NB4 (cell line): ENCODE measurements at regions not wholly inside any gene's neighbourhood (a gene's known extent, or its start where the extent isn't known, plus 50 kb on each side); places are given as distances from the start of the nearest gene placed in this dataset.

Experiments
- MAX ChIP-seq: IDR thresholded peaks from 2 replicates; pipeline ENCODE4 v1.6.1; 2011; ENCODE audit warnings: low read depth, low read length
- MYC ChIP-seq: IDR thresholded peaks from 2 replicates; pipeline ENCODE4 v1.6.1; 2011; ENCODE audit warnings: low read depth, low read length
- POLR2A ChIP-seq: IDR thresholded peaks from 2 replicates; pipeline ENCODE4 v1.6.1; 2011; ENCODE audit warnings: mild to moderate bottlenecking; ENCODE audit not compliant: insufficient read length; ENCODE audit errors: extremely low read depth
- TF ChIP-seq, protein P1 (sequence below): IDR thresholded peaks from one replicate; pipeline ENCODE4 v1.5.1; 2012; ENCODE audit warnings: low read depth, low read length

DNA sequence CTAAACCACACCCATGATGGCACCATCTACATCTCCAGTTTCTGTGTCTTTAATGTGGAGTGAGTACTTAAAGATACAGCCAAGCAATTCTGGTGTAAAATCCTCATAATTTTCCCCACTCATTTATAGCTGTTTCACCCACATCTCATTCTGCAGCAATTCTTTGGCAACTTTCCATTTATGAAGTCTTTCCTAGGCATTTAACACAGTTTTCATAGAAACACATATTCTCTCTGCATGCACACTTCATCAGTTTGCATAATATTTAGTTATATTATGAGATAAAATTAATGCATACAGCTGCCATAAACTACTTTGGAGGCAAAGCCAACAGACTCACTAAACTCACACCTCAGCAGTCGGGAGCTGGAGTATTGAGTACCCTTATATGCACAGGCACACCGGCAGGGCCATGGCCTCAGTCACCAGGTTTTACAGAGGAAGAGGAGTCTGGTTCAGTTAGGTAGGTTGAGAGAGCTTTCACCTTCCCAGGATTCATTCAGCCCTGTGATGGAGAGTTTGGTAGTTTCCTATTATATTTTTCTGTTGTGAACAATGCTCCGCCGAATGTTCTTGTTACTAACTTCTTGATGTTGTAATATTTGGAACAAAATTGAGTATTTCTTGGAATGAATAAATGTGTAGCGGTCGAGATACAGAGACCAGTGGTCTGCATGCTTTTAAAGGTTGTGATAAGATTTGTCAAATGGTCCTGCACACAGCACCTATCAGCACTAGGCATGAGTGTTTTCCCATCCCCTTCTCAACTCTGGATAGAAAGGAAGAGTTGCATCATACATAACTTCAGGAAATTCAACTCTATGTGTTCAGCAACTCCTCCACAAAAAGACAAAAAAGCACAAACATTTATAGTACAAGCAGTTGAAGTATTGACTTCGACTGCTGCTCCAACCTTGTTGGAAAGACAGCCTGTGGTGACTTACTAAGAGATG, 123.5 kb downstream of the TTC8 start:
- TF ChIP-seq, protein P1, sequence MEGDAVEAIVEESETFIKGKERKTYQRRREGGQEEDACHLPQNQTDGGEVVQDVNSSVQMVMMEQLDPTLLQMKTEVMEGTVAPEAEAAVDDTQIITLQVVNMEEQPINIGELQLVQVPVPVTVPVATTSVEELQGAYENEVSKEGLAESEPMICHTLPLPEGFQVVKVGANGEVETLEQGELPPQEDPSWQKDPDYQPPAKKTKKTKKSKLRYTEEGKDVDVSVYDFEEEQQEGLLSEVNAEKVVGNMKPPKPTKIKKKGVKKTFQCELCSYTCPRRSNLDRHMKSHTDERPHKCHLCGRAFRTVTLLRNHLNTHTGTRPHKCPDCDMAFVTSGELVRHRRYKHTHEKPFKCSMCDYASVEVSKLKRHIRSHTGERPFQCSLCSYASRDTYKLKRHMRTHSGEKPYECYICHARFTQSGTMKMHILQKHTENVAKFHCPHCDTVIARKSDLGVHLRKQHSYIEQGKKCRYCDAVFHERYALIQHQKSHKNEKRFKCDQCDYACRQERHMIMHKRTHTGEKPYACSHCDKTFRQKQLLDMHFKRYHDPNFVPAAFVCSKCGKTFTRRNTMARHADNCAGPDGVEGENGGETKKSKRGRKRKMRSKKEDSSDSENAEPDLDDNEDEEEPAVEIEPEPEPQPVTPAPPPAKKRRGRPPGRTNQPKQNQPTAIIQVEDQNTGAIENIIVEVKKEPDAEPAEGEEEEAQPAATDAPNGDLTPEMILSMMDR = no peak
- TF ChIP-seq POLR2A (no peak), MAX (no peak), MYC (no peak)
